HepG2 (cell line): ENCODE measurements at regions not wholly inside any gene's neighbourhood (a gene's known extent, or its start where the extent isn't known, plus 50 kb on each side); places are given as distances from the start of the nearest gene placed in this dataset.

Experiments
- ATAC-seq: fragments of 200-7000 bp; cut with Tn5 transposase; 3 replicates; pipeline ENCODE4 v1.9.1; 2020; ENCODE audit warnings: mild to moderate bottlenecking, moderate library complexity
- BruUV-seq: library from RNA; stranded (reverse); fragments of 400-500 nt; replicated peaks from 2 replicates; lab custom pipeline; 2021; lab: Mats Ljungman, UMichigan
- CTCF ChIA-PET: fragments of 300-600 bp; formaldehyde crosslinking; extraction: SDS; loops from one replicate; lab custom pipeline; 2021; ENCODE audit warnings: low total read pairs, inconsistent platforms, low intra/inter-chr PET ratio; lab: Yijun Ruan, JAX
- POLR2A ChIA-PET: fragments of 350-600 bp; sonication (Branson Sonifier 250); formaldehyde crosslinking; loops from one replicate; lab custom pipeline; 2020; ENCODE audit warnings: antibody characterized with exemption, inconsistent platforms; lab: Yijun Ruan, JAX
- DNase-seq: peaks from one replicate; pipeline ENCODE4 v3.0.0-alpha.2; 2015; ENCODE audit warnings: low spot score
- FAIRE-seq: peaks from 3 replicates; lab custom pipeline; 2011; peaks lifted over from hg19 to GRCh38; lab: Jason Lieb, UNC
- H2AFZ ChIP-seq: one replicate; pipeline ENCODE4 v1.6.1; 2011; ENCODE audit warnings: low read length, inconsistent platforms
- H3K27ac ChIP-seq: fragments of 300-600 bp; 3 replicates; pipeline ENCODE4 v1.8.0; 2011; ENCODE audit warnings: mixed run types, mild to moderate bottlenecking, mixed read lengths, low read length, inconsistent platforms; ENCODE audit not compliant: insufficient read depth; ENCODE audit errors: extremely low read length
- H3K27me3 ChIP-seq, 2 experiments: fragments of 200-600 bp in 1 of 2; 2 replicates in 1 of 2; 3 replicates in 1 of 2; pipeline versions ENCODE4 v1.6.0 to v1.8.0; 2011; ENCODE audit warnings: low read length in 2 of 2, mild to moderate bottlenecking in 2 of 2, moderate library complexity in 2 of 2, inconsistent platforms in 1 of 2; ENCODE audit not compliant: insufficient read depth in 2 of 2, control insufficient read depth in 1 of 2
- H3K36me3 ChIP-seq, 2 experiments: fragments of 200-600 bp in 1 of 2; replicated peaks in 1 of 2; 2 replicates in 1 of 2; 3 replicates in 1 of 2; pipeline versions ENCODE4 v1.5.1 to v1.8.0; 2011; ENCODE audit warnings: low read length in 2 of 2, inconsistent platforms in 1 of 2; ENCODE audit not compliant: insufficient read depth in 2 of 2, control insufficient read depth in 1 of 2
- H3K4me1 ChIP-seq: 2 replicates; pipeline ENCODE4 v1.5.1; 2012; ENCODE audit warnings: low read length, inconsistent platforms; ENCODE audit not compliant: insufficient read depth
- H3K4me2 ChIP-seq: 2 replicates; pipeline ENCODE4 v1.6.0; 2011; ENCODE audit warnings: low read depth, low read length, inconsistent platforms
- H3K4me3 ChIP-seq, 3 experiments: fragments of 200-600 bp in 1 of 3; sonication (generic), shearing (Covaris generic) in 1 of 3; replicated peaks in 1 of 3; 2 replicates each; pipeline ENCODE4 v1.5.1; 2011 to 2016; ENCODE audit warnings: low read length in 3 of 3, inconsistent platforms in 2 of 3, low read depth in 2 of 3, mild to moderate bottlenecking in 2 of 3, control low read depth in 1 of 3, mixed read lengths in 1 of 3; ENCODE audit not compliant: insufficient read depth in 1 of 3
- H3K79me2 ChIP-seq: one replicate; pipeline ENCODE4 v1.6.1; 2011; ENCODE audit warnings: low read length, inconsistent platforms; ENCODE audit not compliant: insufficient read depth
- H3K9ac ChIP-seq: 2 replicates; pipeline ENCODE4 v1.6.0; 2011; ENCODE audit warnings: mild to moderate bottlenecking, low read depth, low read length, inconsistent platforms; ENCODE audit not compliant: insufficient read depth
- H3K9me3 ChIP-seq: 2 replicates; pipeline ENCODE4 v1.5.1; 2012; ENCODE audit warnings: mild to moderate bottlenecking, low read length
- H4K20me1 ChIP-seq: 2 replicates; pipeline ENCODE4 v1.6.0; 2011; ENCODE audit warnings: inconsistent platforms, mild to moderate bottlenecking, low read length, moderate library complexity; ENCODE audit not compliant: insufficient read depth
- MXD4 ChIP-seq: IDR thresholded peaks from 2 replicates; pipeline ENCODE4 v1.6.1; 2016; ENCODE audit warnings: mild to moderate bottlenecking, missing biosample characterization, missing genetic modification reagents
- POGK ChIP-seq: sonication (generic); formaldehyde crosslinking; conservative IDR thresholded peaks from 2 replicates; pipeline ENCODE4 v1.8.0; 2022; ENCODE audit warnings: mild to moderate bottlenecking, moderate library complexity, missing genetic modification reagents
- SP4 ChIP-seq: sonication (generic); formaldehyde crosslinking; IDR thresholded peaks from 2 replicates; pipeline ENCODE4 v1.8.1; 2023; ENCODE audit warnings: mild to moderate bottlenecking, missing genetic modification reagents
- SSRP1 ChIP-seq: IDR thresholded peaks from 2 replicates; pipeline ENCODE4 v1.6.1; 2016; ENCODE audit warnings: control low read depth
- STAT6 ChIP-seq: sonication (generic); formaldehyde crosslinking; IDR thresholded peaks from 2 replicates; pipeline ENCODE4 v1.4.0; 2020; ENCODE audit warnings: missing genetic modification reagents, mild to moderate bottlenecking, borderline replicate concordance
- TBX2 ChIP-seq: sonication (generic); formaldehyde crosslinking; IDR thresholded peaks from 2 replicates; pipeline ENCODE4 v1.5.0; 2020; ENCODE audit warnings: missing genetic modification reagents, mild to moderate bottlenecking, borderline replicate concordance
- ZBTB20 ChIP-seq: sonication (generic); formaldehyde crosslinking; IDR thresholded peaks from 2 replicates; pipeline ENCODE4 v1.8.1; 2023; ENCODE audit warnings: missing genetic modification reagents, low read depth, mild to moderate bottlenecking, borderline replicate concordance
- ZFP36L2 ChIP-seq: sonication (generic); formaldehyde crosslinking; IDR thresholded peaks from 2 replicates; pipeline ENCODE4 v1.4.0; 2020; ENCODE audit warnings: missing genetic modification reagents
- ZNF225 ChIP-seq: sonication (generic); formaldehyde crosslinking; IDR thresholded peaks from 2 replicates; pipeline ENCODE4 v1.4.0; 2020; ENCODE audit warnings: mild to moderate bottlenecking, missing genetic modification reagents
- ZNF281 ChIP-seq: sonication (generic); formaldehyde crosslinking; IDR thresholded peaks from 2 replicates; pipeline ENCODE4 v1.4.0; 2020; ENCODE audit warnings: missing genetic modification reagents, borderline replicate concordance
- WGBS: methylation state at CpG from one replicate; pipeline ENCODE4 v1.1.6; 2017; ENCODE audit warnings: low lambda C conversion rate; 5-methylcytosine and 5-hydroxymethylcytosine counted together
- in situ Hi-C: cut with HindIII; loops from 2 replicates; pipeline ENCODE4 v1.10.0; 2017; ENCODE audit warnings: low pct_unique_long_range_greater_than_20kb; ENCODE audit not compliant: extremely low pct_ligation_motif_present
- intact Hi-C: fragments of 100-400 bp; cut with micrococcal nuclease; formaldehyde crosslinking; loops from one replicate; pipeline ENCODE4 v1.10.0; 2022; ENCODE audit not compliant: unreplicated experiment
- TF ChIP-seq, protein P1 (sequence below): sonication (generic); formaldehyde crosslinking; IDR thresholded peaks from 2 replicates; pipeline ENCODE4 v1.8.1; 2022; ENCODE audit warnings: mild to moderate bottlenecking, missing genetic modification reagents
- TF ChIP-seq, protein P2 (sequence below): IDR thresholded peaks from 2 replicates; pipeline ENCODE4 v1.6.1; 2016
- TF ChIP-seq, protein P3 (sequence below): sonication (generic); formaldehyde crosslinking; IDR thresholded peaks from 2 replicates; pipeline ENCODE4 v1.8.0; 2022; ENCODE audit warnings: missing genetic modification reagents, mild to moderate bottlenecking, moderate library complexity, borderline replicate concordance

- no peak overlapping the region for H3K4me2 ChIP-seq
- DNase-seq (no peak), ATAC-seq (no peak), FAIRE-seq (no peak)
- no peaks in the 10 kb centered on the region for H3K36me3 ChIP-seq
- intact Hi-C loops, result no loop called here
- no peak overlapping the region for H3K4me3 ChIP-seq
- no peak overlapping the region for H3K9ac ChIP-seq
- H3K79me2 ChIP-seq, result no peaks in the 10 kb centered on the region
- no peak overlapping the region for H3K27ac ChIP-seq
- no peaks in the 10 kb centered on the region for H3K9me3 ChIP-seq
- WGBS, result 20% methylated on average over 2 of the region's 3 CpGs
- TF ChIP-seq POGK (CRISPR knock-in tag), result no peak
- no peak for TF ChIP-seq SSRP1 (CRISPR knock-in tag)
- no peak for TF ChIP-seq ZNF281 (CRISPR knock-in tag)
- no peak for TF ChIP-seq MXD4
- no peak for TF ChIP-seq TBX2 (CRISPR knock-in tag)
- no peak for TF ChIP-seq ZFP36L2 (CRISPR knock-in tag)
- TF ChIP-seq, protein P1, sequence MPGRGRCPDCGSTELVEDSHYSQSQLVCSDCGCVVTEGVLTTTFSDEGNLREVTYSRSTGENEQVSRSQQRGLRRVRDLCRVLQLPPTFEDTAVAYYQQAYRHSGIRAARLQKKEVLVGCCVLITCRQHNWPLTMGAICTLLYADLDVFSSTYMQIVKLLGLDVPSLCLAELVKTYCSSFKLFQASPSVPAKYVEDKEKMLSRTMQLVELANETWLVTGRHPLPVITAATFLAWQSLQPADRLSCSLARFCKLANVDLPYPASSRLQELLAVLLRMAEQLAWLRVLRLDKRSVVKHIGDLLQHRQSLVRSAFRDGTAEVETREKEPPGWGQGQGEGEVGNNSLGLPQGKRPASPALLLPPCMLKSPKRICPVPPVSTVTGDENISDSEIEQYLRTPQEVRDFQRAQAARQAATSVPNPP (CRISPR knock-in tag), result no peak
- no peak for TF ChIP-seq ZBTB20 (CRISPR knock-in tag)
- no peak for TF ChIP-seq SP4 (CRISPR knock-in tag)
- no peak for TF ChIP-seq ZNF225 (CRISPR knock-in tag)
- TF ChIP-seq, protein P2, sequence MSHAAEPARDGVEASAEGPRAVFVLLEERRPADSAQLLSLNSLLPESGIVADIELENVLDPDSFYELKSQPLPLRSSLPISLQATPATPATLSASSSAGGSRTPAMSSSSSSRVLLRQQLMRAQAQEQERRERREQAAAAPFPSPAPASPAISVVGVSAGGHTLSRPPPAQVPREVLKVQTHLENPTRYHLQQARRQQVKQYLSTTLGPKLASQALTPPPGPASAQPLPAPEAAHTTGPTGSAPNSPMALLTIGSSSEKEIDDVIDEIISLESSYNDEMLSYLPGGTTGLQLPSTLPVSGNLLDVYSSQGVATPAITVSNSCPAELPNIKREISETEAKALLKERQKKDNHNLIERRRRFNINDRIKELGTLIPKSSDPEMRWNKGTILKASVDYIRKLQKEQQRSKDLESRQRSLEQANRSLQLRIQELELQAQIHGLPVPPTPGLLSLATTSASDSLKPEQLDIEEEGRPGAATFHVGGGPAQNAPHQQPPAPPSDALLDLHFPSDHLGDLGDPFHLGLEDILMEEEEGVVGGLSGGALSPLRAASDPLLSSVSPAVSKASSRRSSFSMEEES (CRISPR knock-in tag), result no peak
- no peak for TF ChIP-seq STAT6 (CRISPR knock-in tag)
- TF ChIP-seq, protein P3, sequence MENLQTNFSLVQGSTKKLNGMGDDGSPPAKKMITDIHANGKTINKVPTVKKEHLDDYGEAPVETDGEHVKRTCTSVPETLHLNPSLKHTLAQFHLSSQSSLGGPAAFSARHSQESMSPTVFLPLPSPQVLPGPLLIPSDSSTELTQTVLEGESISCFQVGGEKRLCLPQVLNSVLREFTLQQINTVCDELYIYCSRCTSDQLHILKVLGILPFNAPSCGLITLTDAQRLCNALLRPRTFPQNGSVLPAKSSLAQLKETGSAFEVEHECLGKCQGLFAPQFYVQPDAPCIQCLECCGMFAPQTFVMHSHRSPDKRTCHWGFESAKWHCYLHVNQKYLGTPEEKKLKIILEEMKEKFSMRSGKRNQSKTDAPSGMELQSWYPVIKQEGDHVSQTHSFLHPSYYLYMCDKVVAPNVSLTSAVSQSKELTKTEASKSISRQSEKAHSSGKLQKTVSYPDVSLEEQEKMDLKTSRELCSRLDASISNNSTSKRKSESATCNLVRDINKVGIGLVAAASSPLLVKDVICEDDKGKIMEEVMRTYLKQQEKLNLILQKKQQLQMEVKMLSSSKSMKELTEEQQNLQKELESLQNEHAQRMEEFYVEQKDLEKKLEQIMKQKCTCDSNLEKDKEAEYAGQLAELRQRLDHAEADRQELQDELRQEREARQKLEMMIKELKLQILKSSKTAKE (CRISPR knock-in tag), result no peak
- H3K4me1 ChIP-seq, result no peaks in the 10 kb centered on the region
- no peak overlapping the region for H2AFZ ChIP-seq
- in situ Hi-C loops, result no loop called here
- CTCF ChIA-PET, result no interaction called here
- no peaks in the 10 kb centered on the region for H4K20me1 ChIP-seq
- no peaks in the 10 kb centered on the region for H3K27me3 ChIP-seq
- BruUV-seq, result no TSS peak
- POLR2A ChIA-PET, result no interaction called here
These were observed 53.9 kb upstream of the PLPP4 start for GRCh38 chr10:120403109-120403508.
